NAMALWA (cell line): ENCODE measurements at regions not wholly inside any gene's neighbourhood (a gene's known extent, or its start where the extent isn't known, plus 50 kb on each side); places are given as distances from the start of the nearest gene placed in this dataset.

Experiments
- DNase-seq: peaks from one replicate; pipeline ENCODE4 v3.0.0-alpha.2; 2015; ENCODE audit warnings: low spot score

DNA sequence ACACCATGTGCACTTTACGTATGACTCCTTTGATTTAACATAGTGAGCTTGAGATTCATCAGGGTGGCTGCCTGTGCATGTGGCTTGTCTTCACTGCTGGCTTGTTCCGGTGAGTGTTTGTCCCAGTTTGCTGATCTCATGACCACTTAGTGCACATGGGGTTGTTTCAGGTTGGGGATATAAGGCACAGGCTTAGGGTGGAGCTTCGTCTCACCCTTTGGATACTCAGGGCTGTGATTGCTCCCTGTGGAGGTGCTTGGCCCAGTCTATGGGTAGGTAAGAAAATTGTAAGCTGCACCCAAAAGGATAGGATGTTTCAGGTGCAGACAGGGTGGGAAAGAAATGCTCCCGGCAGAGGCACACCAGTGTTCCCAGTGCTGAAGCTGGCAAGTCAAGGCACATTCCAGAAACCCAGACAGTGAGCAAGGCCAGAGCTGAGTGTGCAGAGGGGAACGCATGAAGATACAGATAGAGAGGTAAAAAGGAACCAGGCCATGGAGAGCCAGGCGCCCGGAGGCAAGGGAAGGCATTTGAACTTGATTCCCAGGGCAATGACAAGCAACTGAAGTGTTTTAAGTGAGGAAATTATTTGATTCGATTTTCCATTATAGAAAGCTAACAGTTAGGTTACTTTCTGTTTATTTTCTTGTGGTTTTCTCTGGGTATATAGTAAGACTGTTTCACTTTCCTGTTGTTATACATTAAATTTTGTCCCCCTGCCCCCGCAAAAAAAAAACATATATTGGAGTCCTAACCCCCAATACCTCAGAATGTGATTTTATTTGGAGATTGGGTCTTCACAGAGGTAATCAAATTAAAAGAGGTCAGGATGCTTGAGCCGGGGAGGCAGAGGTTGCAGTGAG lies 289.8 kb upstream of the KLF6 start:
- DNase-seq = no peak

DNA sequence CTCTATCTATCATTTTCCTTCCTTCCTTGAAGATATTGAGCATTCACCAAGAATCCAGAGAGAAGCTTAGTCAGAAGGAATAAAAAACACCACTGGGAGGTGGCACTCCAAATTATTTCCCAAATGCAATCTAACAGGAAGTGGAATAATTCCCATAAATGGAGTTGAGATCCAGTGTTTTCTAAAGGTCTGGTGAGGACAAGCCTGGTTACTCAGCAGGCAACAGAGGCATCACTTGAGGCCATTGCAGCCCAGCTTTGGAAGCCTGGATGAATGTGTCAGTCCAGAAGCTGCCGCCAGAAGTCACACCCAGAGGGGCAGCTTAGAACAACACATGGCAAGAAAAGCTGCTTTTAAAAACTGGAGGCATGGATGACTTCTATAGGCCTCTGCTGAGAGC lies 288.9 kb upstream of the KLF6 start:
- no peak for DNase-seq

DNA sequence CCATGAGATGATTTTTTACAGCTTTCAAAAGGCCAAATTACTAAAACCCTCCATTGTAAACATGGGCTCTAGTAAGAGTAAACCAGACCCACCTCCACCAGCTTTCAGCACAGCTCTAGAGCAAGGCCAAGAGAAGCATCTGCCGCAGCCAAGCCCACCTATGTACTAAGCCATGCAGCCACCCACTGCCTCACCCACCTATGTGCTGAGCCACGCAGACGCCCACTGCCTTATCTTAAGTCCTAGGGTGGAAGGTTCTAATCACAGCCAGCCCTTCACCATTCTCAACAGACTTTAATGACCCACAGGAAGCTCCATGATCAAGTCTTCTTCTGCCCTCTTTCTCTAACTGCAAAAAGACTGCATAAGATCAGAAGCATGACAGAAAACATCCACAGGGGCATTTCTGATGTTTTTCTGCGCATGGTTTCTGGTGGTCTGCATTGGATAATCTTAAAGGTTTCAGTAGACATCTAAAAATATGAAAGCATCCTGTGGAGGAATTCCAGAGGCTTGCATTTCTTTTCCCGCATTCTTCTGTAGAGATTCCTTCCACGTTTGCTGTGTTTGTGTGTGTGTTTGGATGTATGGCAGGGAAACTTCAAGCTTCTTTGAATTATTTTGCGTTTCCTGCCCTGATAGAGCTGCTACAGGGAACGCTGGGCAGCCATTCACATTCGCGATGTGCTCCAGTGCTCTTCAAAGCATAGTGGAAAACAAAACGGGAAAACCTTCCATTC lies 286.1 kb upstream of the KLF6 start:
- DNase-seq = no peak

DNA sequence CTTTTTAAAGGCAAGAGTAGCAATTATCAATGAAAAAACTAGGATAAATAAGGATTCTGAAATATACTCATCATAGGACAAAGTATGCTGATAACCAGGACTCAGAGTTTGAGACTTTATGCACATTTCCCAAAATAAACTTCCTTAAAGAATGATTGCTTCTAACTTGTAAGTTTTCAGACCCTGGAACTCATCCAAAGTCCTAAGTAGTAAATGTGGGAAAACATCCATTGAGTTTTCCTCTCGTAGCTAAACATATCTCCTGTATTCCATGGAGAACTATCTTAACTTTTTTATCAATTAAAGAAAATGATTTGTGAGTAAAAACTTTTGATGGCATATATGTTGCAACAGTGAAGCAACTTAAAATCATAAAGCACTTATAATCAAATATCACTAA lies 285.2 kb upstream of the KLF6 start:
- no peak for DNase-seq

DNA sequence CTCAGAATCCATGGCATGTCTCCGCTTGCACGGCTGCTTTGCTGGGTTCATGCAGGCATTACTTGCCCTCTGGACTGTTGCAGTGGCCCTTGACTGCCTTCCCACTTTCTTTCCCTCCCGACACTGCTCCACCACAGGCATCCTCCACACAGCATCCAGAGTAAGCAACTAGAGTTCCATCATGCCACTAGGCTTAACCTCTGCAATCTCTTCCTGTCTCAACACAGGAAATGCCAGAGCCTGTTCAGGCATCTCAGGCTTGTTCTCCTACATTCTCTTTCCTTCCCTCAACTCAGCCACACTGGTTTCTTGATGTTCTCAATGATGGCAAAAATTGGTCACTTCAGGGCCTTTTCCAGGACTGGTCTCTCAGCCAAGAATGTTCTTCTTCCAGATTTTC lies 284.5 kb upstream of the KLF6 start:
- no peak for DNase-seq

DNA sequence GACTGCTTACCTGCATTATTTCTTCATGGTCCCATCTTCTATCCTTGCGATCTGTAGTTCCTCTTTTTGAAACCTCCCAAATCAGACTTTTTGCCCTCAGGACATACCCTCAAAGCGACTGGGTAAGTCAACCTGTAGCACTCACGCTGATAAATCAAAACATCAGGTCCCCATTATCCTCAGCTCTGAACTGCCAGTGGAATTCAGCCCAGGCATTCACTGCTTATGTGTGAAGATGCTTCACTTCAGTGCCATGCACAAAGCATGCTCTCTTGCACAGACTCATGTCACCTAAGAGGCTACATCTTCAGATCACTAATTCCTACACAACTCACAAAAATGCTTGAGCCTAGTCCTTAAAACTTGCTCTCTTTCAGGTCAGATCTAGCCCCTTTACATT lies 283.6 kb upstream of the KLF6 start:
- DNase-seq = no peak

DNA sequence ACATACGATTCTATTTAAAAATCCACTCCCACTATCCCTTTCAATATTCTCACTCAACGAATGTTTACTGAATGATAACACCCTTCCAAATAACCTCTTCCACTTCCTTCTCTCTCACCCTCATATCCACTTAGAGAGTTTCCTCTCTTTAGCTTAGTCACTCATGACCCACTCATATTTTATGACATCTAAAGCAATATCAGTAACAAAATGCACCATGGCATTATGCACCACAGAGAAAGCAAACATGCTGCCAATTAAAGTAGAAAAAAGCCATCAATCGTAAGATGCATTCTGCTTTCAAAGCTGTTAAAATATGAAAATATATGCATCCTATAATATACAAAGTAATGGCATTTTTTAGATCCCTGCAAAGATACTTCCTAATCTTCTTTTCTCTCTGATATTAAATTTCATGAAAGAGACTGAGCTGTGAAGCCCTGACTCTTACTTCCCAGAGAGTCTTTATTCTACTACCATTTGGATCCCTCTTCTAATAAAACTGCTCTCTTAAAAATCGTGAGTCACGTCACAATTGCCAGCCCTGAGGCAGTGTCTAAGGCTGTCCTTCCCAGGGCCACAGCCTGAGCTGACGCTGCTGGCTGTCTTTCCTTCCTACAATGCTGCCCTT lies 283.0 kb upstream of the KLF6 start:
- DNase-seq = no peak

DNA sequence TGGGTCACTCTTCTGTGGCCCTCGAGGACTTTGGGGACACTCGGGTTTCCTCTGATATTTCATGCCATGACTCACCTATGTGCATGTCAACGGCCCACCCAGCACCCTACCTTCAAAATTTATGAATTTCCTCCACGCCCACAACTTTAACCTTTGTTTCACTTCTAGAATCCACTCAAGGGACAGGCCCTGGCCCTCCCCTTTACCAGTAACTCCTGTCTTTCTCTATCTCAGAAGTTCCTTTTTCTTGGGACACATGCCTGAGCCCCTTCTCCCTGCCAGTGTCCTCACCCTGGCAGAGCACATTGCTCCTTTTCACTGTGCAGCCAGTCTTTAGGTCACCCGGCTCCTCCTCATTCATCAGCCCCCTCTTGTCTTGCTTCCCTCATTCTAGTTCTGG lies 282.5 kb upstream of the KLF6 start:
- DNase-seq = no peak

DNA sequence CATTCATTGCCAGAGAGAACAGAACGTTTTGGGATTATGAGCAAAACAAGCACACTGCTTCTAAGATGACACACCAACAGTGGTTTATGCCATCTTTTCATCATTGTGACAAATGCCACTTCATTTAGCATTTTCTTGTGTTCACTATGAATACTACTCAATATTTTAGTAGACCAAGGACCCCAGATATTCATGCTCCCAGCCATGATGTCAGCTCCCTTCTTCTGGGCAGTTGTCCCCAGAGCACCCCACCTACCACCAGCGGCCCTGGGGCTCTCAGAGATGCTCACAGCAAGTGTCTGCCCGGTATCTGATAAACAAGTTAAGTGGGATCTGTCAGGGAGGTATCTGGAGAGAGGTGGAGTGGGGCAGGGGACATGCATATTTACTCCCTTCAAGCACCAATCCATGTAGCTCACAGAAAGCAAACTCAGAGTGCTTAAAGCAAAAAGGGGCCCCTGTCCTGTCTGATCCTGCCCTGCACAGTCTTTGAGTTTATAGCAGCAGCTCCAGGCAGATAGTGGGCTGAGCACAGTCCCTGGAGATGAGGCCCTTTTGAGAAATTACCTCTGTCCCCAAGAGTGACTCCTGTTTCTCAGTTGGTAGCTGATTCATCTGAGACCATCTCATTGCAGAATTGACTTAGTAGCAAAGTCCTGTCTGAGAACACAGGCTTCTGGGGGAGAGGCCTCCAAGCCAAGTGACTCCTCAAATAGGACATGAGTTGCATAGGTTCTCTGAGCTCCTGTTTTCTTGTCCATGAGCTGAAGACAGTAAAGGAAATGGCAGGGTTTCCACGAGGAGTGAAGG lies 281.8 kb upstream of the KLF6 start:
- DNase-seq = no peak

DNA sequence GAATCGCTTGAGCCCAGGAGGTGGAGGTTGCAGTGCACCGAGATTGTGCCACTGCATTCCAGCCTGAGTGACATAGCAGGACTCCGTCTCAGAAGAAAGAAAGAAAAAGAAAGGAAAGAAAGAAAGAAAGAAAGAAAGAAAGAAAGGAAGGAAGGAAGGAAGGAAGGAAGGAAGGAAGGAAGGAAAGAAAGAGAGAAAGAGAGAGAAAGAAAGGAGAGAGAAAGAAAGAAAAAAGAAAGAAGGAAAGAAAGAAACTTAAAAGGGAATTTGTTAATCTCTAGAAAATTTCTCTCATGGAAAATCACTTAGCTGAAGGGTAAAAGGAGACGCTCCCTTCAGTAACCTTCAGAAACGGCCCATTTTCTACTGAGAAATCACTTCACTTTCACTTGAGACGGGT lies 279.5 kb upstream of the KLF6 start:
- DNase-seq = no peak

DNA sequence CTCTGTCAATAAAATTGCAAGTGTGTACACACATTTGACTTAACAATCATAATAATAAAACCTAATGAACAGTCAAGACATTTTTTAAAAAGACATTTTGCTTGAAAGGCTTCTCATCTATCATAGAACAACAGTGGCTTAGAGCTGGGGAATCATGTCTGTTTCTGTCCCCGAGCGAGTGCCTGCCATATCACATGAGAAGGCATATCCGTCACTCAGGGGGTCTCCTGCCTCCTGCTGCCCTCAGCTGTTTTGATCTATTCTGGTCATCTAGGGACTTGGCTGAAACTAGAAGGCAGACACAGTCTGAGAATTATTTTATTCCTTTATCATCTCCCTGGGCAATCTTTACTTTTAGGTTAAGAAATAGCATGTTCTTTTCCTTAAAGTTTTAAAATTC lies 278.7 kb upstream of the KLF6 start:
- no peak for DNase-seq

DNA sequence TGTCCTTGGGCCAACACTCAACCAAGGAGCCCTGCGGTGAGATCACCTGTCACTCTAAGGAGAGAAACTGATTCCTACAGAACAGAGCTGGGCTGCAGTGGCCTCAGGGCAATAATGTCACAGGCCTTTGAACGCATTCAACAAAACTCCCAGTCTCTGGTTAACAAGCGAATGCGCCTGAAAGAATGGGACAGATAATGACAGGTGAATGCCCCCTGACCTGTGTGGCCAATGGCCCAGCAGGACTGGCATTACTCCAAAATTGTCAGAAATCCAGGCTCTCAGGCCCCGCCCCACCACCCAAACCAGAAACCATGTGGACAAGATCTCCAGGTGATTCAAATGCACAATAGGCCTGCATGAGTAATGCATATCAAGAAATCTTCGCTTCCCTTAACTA lies 277.7 kb upstream of the KLF6 start:
- no peak for DNase-seq

DNA sequence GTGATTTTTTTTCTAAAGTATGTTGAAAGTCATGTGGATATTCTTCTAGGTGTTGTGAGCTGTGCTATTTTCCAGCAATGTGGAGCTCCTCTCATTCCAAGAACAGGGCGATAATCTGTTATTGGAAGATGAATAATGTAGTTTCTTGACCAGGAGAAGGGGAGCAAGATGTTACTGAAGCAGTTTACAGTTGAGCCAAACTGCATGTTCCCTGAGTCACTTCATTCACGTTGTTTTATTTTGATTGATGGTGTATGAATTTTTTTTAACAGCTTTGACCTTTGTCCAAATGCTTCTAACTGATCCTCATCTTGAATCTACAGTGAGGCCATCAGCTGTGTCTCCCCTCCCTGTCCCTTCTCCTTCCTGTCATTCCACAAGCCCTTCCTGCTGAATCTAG lies 277.1 kb upstream of the KLF6 start:
- no peak for DNase-seq

DNA sequence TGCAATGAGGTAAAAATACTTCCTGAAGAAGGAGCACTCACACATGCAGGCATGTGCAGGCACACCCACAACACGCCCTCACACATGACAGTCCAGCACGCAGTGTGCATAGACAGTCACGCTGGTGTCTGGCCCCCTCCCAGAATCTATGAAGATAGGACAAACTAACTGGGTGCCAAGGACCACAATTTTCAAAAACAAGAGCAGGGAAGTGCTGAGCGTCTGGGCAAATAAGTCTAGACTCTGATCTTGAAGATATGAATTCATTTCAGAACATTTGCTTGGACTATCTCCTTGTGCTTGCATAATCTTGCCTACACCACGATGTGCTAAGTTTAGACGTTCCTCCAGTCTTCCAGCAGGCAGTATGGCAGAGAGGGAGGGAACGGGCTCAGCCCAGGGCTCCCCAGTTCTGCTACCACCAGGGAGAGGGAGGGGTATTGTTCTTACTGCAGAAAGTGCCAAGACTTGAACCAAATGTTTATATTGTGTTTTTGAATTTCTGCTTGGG lies 276.5 kb upstream of the KLF6 start:
- DNase-seq = no peak

DNA sequence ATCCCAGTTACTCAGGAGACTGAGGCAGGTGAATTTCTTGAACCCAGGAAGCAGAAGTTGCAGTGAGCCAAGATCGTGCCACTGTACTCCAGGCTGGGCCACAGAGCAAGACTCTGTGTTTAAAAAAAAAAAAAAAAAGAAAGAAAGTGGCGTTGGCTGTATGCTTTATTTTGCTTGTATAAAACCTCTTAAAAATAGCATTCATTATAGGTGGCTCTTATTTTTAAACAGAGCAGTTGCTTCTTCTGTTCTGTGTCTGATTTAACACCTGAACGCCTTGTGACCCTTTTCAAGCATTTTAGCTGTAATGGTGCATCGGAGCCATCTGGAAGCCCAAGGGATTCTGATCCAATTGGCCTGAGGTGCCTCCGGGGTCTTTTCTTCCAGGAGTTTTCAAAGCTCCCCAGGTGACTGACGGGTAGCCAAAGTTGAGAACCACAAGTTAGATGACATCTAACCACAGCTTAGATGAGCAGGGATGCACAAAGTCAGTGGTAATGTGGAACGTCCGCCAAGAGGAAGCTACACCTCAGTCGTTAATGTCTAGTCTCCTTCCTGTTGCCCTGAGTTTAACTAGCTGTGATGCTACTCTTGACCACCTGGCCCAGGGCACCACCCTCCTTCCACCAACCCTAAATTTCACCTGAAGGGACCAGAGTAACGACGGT lies 274.6 kb upstream of the KLF6 start:
- no peak for DNase-seq

DNA sequence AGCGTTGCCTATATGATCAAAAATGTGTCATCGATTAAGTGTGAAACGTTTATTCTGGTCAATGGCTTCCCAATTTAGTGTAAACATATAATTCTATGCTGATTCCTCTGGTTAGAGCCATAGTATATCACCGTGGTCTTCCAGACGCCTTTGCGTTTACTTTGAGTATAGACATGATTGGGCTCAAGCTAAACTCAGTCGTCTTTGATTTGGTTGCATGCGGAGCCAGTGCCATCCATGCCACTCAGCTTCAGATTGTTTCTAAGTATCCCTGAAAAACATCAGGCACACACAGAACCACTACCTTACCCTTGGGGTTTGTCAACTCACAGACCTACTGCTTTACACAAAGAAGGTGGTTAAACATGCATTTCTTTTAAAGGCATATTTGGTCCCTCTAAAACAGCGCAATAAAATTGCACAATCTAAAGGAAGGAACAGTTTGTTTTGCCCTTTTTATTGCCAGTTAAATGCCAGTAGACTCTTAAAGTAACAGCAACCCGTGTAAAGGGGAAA lies 273.6 kb upstream of the KLF6 start:
- DNase-seq = no peak

DNA sequence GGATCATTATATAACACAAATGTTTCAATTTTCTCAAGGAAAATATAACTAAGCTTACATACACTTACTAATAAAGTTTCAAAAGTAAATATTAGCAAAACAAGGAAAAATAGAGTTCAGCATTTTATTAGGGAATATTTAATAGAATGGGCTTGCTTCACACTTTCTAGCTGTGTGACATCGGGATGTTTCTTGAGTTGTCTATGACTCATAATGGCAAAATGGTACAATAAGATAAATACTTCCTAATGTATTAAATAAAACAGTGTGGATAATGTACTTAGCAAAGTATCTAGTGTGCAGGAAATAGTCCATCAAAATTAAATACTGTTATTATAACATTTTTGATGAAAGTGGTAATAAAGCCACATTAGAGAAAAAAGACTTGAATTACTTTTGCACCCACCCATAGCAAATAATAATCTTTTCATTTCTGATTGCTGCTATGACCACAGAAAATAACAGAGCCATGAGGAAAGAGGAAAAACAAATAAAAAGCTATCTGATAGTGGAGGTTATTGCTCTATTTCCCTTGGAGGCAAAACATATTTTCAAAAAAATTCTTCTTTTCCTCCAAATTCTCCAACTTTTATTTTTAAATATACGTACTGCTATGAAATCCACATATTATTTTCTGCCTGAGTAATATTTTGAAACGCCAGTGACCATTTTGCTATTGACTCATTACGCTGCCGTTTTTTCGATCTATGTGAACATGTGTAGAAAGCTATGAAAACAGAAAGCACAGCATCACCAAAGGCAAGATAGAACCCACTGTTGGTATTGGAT lies 272.9 kb upstream of the KLF6 start:
- DNase-seq = no peak

DNA sequence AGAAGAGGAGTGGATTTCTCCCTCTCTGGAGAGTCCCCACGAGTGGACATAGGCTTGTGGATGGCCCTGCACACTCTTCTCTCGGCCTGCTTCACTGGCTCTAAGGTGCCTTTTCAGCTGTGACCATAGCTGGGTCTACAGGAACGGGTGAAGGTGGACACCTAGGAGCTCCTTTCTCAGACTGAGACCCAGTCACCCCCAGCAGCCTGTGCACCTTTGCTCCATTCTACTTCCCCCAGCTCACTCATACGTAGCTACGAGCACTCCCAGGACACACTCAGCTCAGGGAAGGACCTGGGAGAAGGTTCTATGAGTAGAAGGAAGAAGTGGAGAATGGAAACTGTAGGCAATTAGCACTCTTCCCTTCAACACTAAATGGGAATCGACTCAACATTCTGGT lies 272.0 kb upstream of the KLF6 start:
- no peak for DNase-seq

DNA sequence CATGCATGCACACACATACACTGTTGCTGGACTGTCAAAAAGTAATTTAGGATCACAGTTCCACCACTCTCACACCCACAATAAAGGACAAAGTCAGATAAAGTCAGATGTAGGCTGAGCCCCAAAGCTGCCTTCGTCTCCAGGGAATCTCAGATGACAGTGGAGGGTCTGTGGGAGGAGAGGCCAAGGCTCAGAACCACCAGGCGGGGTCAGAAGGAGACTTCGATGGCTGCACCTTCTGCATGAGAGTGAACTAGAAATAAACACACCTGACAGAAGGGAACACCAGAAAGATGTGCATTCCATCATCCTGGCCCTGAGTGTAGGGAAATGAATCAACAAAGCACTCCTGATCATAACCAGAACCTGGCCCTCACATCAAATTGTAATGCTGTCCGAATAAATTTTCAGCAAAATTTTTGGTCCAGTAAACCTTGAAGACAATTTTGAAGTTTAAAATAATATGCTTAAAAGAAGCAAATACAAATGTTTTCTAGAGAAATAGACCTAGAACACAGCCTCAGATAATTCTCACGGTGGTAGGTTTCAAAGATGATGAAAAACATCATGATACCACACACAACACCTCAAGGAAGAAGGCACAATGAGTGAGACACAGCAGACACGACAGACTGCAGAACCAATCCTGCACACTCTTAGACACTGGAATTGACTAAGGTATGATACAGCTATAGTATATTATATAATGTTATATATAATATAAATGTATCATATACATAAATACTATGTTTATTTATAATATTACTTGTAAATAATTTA lies 269.8 kb upstream of the KLF6 start:
- no peak for DNase-seq

DNA sequence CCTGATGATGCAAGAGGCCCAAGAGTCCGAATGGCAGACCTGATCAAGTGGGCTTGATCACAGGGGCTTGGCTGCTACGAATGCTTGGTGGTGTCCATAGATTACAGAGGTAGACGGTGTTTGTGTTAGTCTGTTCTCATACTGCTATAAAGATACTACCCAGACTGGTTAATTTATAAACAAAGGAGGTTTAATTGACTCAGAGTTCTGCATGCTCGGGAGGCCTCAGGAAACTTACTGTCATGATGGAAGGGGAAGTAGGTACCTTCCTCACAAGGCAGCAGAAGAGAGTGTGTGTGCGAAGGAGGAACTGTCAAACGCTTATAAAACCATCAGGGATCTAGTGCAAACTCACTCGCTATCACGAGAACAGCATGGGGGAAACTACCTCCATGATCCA lies 268.9 kb upstream of the KLF6 start:
- no peak for DNase-seq
